Thoracic aorta (tissue), 2 donors: ENCODE measurements at regions not wholly inside any gene's neighbourhood (a gene's known extent, or its start where the extent isn't known, plus 50 kb on each side); places are given as distances from the start of the nearest gene placed in this dataset.

Source experiments
- ATAC-seq: fragments of 150-250 bp; one replicate; pipeline ENCODE4 v1.8.0; 2017; ENCODE audit warnings: low read depth; ENCODE audit not compliant: insufficient number of reproducible peaks, low FRiP score
- DNase-seq: peaks from one replicate; pipeline ENCODE4 v3.0.0-alpha.2; 2020; ENCODE audit warnings: low spot score
- H3K27ac ChIP-seq, 2 donors: fragments of 200-600 bp; sonication (generic); 1 replicate in 1 of 2; 2 replicates in 1 of 2; pipeline ENCODE4 v1.5.1; 2016; ENCODE audit warnings: mild to moderate bottlenecking in 2 of 2, moderate library complexity in 2 of 2
- H3K27me3 ChIP-seq: fragments of 200-600 bp; sonication (generic); replicated peaks from 2 replicates; pipeline ENCODE4 v1.6.0; 2016; ENCODE audit warnings: mild to moderate bottlenecking; ENCODE audit not compliant: insufficient read depth
- H3K36me3 ChIP-seq: fragments of 200-600 bp; sonication (generic); one replicate; pipeline ENCODE4 v1.5.1; 2016
- H3K4me1 ChIP-seq, 2 donors: fragments of 200-600 bp; sonication (generic); 1 replicate in 1 of 2; 2 replicates in 1 of 2; pipeline versions ENCODE4 v1.5.1 to v1.6.0; 2016; ENCODE audit warnings: low read depth in 2 of 2, mild to moderate bottlenecking in 1 of 2; ENCODE audit not compliant: control insufficient read depth in 1 of 2
- H3K4me3 ChIP-seq: fragments of 200-600 bp; sonication (generic); 2 replicates; pipeline ENCODE4 v1.5.1; 2016; ENCODE audit warnings: mild to moderate bottlenecking
- H3K9me3 ChIP-seq: fragments of 200-600 bp; sonication (generic); 2 replicates; pipeline ENCODE4 v1.5.1; 2016
- TF ChIP-seq, protein P1 (sequence below): fragments of 200-600 bp; sonication (generic); IDR thresholded peaks from one replicate; pipeline ENCODE4 v1.5.1; 2019; ENCODE audit warnings: antibody characterized with exemption

DNA sequence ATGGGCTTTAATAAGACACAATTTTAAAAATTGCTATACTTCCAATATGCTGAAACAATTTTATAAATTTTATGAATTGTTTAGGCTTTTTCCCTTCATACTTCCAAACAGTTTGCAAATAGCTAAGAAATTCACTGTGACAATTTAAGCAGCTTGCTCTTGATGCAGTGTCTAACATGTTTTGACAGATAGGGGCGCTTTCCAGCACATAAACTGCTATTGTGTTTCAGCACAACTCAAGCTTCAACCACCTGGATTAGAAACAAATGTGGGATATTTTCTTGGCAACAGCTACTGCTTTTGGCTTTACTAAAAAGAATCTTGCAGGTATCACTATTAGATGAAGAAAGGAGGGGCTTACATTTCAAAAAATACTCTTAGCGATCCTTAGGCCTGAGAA, 565.8 kb upstream of the DPPA4 start:
- no peaks in the 10 kb centered on the region for H3K4me1 ChIP-seq
- no peak for ATAC-seq
- no peak for DNase-seq
- H3K4me3 ChIP-seq: no peak overlapping the region
- H3K9me3 ChIP-seq: no peaks in the 10 kb centered on the region
- H3K27ac ChIP-seq: no peak overlapping the region
- TF ChIP-seq, protein P1, sequence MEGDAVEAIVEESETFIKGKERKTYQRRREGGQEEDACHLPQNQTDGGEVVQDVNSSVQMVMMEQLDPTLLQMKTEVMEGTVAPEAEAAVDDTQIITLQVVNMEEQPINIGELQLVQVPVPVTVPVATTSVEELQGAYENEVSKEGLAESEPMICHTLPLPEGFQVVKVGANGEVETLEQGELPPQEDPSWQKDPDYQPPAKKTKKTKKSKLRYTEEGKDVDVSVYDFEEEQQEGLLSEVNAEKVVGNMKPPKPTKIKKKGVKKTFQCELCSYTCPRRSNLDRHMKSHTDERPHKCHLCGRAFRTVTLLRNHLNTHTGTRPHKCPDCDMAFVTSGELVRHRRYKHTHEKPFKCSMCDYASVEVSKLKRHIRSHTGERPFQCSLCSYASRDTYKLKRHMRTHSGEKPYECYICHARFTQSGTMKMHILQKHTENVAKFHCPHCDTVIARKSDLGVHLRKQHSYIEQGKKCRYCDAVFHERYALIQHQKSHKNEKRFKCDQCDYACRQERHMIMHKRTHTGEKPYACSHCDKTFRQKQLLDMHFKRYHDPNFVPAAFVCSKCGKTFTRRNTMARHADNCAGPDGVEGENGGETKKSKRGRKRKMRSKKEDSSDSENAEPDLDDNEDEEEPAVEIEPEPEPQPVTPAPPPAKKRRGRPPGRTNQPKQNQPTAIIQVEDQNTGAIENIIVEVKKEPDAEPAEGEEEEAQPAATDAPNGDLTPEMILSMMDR: no peak
- H3K36me3 ChIP-seq: no peaks in the 10 kb centered on the region
- H3K27me3 ChIP-seq: no peaks in the 10 kb centered on the region

DNA sequence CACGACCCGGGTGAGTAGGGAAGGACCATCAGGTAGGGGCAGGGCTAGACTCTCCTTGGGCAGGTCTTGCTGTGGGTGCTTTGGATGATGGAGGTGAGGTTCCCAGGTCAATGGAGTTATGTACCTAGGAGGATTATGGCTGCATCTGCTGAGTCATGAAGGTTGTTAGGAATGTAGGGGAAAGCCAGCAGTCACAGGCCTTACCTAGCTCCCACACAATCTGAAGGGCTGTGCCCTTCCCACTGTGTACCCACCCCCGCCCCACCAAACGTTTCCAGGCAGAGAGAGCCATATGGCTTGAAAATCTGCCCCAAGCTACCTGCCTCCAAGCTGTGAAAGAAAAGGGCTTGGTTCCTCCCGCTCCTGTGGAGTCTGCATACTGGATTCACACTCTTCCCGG, 573.4 kb upstream of the DPPA4 start:
- TF ChIP-seq, protein P1: no peak
- Histone ChIP-seq H3K9me3 (no peaks in the 10 kb centered on the region), H3K36me3 (no peaks in the 10 kb centered on the region), H3K4me3 (no peak overlapping the region), H3K27ac (no peak overlapping the region), H3K27me3 (no peaks in the 10 kb centered on the region), H3K4me1 (no peaks in the 10 kb centered on the region)
- ATAC-seq (no peak), DNase-seq (no peak)

DNA sequence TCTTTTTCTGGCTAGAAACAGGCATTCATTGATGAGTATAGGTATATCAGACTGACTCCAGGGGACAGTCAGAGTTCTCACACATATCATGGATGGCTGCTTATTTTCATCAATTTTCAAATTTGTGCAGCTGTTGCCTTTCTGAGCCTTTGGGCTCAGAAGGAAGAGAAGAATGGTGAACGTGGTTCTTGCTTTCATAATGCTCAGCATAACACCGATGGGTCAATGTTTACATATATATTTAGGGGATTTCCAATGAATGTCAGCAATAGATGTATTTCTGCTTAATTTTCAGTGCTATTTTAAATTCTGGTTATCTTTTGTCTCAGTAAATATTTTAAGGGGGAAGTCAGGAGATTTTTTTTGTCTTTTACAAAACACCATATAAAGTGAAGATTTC, 581.4 kb upstream of the DPPA4 start:
- Histone ChIP-seq H3K4me1 (no peaks in the 10 kb centered on the region), H3K27me3 (no peaks in the 10 kb centered on the region), H3K4me3 (no peak overlapping the region), H3K27ac (no peak overlapping the region), H3K9me3 (no peaks in the 10 kb centered on the region), H3K36me3 (no peaks in the 10 kb centered on the region)
- DNase-seq: no peak
- no peak for ATAC-seq
- TF ChIP-seq, protein P1: no peak

DNA sequence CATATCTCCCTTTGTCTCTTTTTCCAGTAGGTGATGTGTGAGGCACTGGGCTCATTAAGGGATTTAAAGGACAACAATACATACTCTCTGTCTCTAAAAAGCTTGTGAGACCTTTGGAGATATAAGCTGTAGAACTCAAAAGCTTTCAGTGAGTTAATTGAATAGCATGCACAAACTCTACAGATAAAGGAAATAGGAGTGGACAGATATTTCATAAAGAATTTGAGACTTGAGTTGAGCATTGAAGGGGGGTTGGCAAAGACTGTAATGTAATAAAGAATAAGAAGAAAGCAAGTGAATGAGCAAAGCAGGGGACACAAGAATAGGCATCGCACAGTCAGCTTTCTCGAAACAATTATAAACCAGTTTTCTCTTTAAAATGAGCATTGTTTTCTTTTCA, 583.4 kb upstream of the DPPA4 start:
- no peak overlapping the region for H3K27ac ChIP-seq
- TF ChIP-seq, protein P1: no peak
- H3K9me3 ChIP-seq: no peaks in the 10 kb centered on the region
- ATAC-seq: no peak
- H3K4me1 ChIP-seq: no peaks in the 10 kb centered on the region
- H3K4me3 ChIP-seq: no peak overlapping the region
- no peaks in the 10 kb centered on the region for H3K27me3 ChIP-seq
- DNase-seq: no peak
- H3K36me3 ChIP-seq: no peaks in the 10 kb centered on the region

DNA sequence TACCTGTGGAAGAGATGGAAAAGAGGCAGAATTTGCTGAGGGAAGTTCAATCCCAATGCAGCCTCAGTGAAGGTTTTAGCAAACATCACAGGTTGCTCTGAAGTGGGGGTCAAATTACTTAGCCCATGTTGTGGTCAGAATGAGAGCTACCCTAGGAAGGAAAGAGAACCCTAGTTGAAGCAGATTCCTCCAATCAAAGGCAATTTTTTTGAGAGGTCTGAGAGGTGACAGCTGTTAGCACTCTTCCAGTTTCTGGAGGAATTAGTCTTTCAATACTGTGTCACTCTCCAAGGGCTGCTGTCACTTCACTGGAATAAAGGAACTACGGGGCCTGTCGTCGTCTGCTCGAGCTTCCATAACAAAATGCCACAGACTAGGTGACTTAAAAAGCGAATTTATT, 584.2 kb upstream of the DPPA4 start:
- no peaks in the 10 kb centered on the region for H3K9me3 ChIP-seq
- no peaks in the 10 kb centered on the region for H3K27me3 ChIP-seq
- H3K4me1 ChIP-seq: no peaks in the 10 kb centered on the region
- no peak for ATAC-seq
- H3K36me3 ChIP-seq: no peaks in the 10 kb centered on the region
- DNase-seq: no peak
- H3K27ac ChIP-seq: no peak overlapping the region
- TF ChIP-seq, protein P1: no peak
- no peak overlapping the region for H3K4me3 ChIP-seq
